Fibroblast of lung (primary cell): ENCODE measurements at regions not wholly inside any gene's neighbourhood (a gene's known extent, or its start where the extent isn't known, plus 50 kb on each side); places are given as distances from the start of the nearest gene placed in this dataset.

Source experiments
- DNase-seq, 2 donors: peaks; one replicate each; pipeline versions ENCODE4 v3.0.0 to v3.0.0-alpha.2; 2010; ENCODE audit warnings: low read depth in 2 of 2
- H2AFZ ChIP-seq: 2 replicates; pipeline ENCODE4 v1.5.1; 2012; ENCODE audit warnings: low read length, control low read depth, inconsistent platforms
- H3K27ac ChIP-seq: 2 replicates; pipeline ENCODE4 v1.5.1; 2011; ENCODE audit warnings: low read length, control low read depth; ENCODE audit not compliant: insufficient read depth
- H3K27me3 ChIP-seq: 2 replicates; pipeline ENCODE4 v1.5.1; 2011; ENCODE audit warnings: mild to moderate bottlenecking, low read length; ENCODE audit not compliant: control insufficient read depth, insufficient read depth
- H3K36me3 ChIP-seq: 2 replicates; pipeline ENCODE4 v1.5.1; 2011; ENCODE audit warnings: low read length; ENCODE audit not compliant: control insufficient read depth, insufficient read depth
- H3K4me1 ChIP-seq: 2 replicates; pipeline ENCODE4 v1.5.1; 2011; ENCODE audit warnings: low read length; ENCODE audit not compliant: control insufficient read depth, insufficient read depth; ENCODE audit errors: extremely low read depth
- H3K4me2 ChIP-seq: 2 replicates; pipeline ENCODE4 v1.5.1; 2011; ENCODE audit warnings: low read length, control low read depth; ENCODE audit not compliant: insufficient read depth; ENCODE audit errors: extremely low read depth
- H3K4me3 ChIP-seq, 4 experiments: fragments of 200-600 bp in 1 of 4; sonication (generic) in 1 of 4; replicated peaks in 1 of 4; 2 replicates each; pipeline ENCODE4 v1.5.1; 2011 to 2016; ENCODE audit warnings: low read length in 4 of 4, low read depth in 3 of 4, mild to moderate bottlenecking in 3 of 4, control low read depth in 2 of 4, inconsistent platforms in 1 of 4, mixed read lengths in 1 of 4; ENCODE audit not compliant: insufficient read depth in 1 of 4; ENCODE audit errors: control extremely low read depth in 1 of 4
- H3K79me2 ChIP-seq: 2 replicates; pipeline ENCODE4 v1.5.1; 2012; ENCODE audit warnings: mild to moderate bottlenecking, low read length, inconsistent platforms; ENCODE audit not compliant: control insufficient read depth, insufficient read depth
- H3K9ac ChIP-seq: 2 replicates; pipeline ENCODE4 v1.5.1; 2011; ENCODE audit warnings: mild to moderate bottlenecking, low read length, control low read depth; ENCODE audit not compliant: insufficient read depth
- H3K9me3 ChIP-seq: 2 replicates; pipeline ENCODE4 v1.5.1; 2012; ENCODE audit warnings: low read depth, low read length; ENCODE audit not compliant: control insufficient read depth, insufficient read depth
- H4K20me1 ChIP-seq: 2 replicates; pipeline ENCODE4 v1.5.1; 2011; ENCODE audit warnings: low read length; ENCODE audit not compliant: control insufficient read depth, insufficient read depth; ENCODE audit errors: extremely low read depth
- EZH2 ChIP-seq: IDR thresholded peaks from 2 replicates; pipeline ENCODE4 v1.5.1; 2012; ENCODE audit warnings: low read length, control low read depth, mild to moderate bottlenecking; ENCODE audit errors: missing control alignments
- TF ChIP-seq, protein P1 (sequence below), 2 donors: IDR thresholded peaks in 1 of 2; conservative IDR thresholded peaks in 1 of 2; 1 replicate in 1 of 2; 2 replicates in 1 of 2; pipeline ENCODE4 v1.5.1; 2011 to 2012; ENCODE audit warnings: low read length in 2 of 2, control low read depth in 1 of 2, inconsistent platforms in 1 of 2, low read depth in 1 of 2, mild to moderate bottlenecking in 1 of 2

- Histone ChIP-seq H3K4me2 (peak overlapping the region; percentile 60), H3K9me3 (no peaks in the 10 kb centered on the region), H4K20me1 (no peaks in the 10 kb centered on the region), H3K4me3 (no peak overlapping the region), H3K9ac (no peak overlapping the region), H3K36me3 (no peaks in the 10 kb centered on the region), H3K79me2 (no peaks in the 10 kb centered on the region), H3K4me1 (peaks cover 12% of the 10 kb centered on the region), H2AFZ (peak overlapping the region; percentile 15), H3K27me3 (no peaks in the 10 kb centered on the region), H3K27ac (peak overlapping the region; percentile 71)
- TF ChIP-seq, protein P1, sequence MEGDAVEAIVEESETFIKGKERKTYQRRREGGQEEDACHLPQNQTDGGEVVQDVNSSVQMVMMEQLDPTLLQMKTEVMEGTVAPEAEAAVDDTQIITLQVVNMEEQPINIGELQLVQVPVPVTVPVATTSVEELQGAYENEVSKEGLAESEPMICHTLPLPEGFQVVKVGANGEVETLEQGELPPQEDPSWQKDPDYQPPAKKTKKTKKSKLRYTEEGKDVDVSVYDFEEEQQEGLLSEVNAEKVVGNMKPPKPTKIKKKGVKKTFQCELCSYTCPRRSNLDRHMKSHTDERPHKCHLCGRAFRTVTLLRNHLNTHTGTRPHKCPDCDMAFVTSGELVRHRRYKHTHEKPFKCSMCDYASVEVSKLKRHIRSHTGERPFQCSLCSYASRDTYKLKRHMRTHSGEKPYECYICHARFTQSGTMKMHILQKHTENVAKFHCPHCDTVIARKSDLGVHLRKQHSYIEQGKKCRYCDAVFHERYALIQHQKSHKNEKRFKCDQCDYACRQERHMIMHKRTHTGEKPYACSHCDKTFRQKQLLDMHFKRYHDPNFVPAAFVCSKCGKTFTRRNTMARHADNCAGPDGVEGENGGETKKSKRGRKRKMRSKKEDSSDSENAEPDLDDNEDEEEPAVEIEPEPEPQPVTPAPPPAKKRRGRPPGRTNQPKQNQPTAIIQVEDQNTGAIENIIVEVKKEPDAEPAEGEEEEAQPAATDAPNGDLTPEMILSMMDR (conservative IDR thresholded peaks at IDR 0.05 in 1 of 2, IDR thresholded peaks at IDR 0.05 in 1 of 2; ENCODE audit: low read depth in 1 of 2, low read length in 2 of 2) = no peak
- no peak for TF ChIP-seq EZH2
- no peak for DNase-seq
These were observed 338.0 kb downstream of the OSR1 start for GRCh38 chr2:19020144-19021099.

GRCh38 chr2:19009510-19009909 lies 348.9 kb downstream of the OSR1 start:
- H3K4me3 ChIP-seq = no peak overlapping the region
- no peak overlapping the region for H3K27ac ChIP-seq
- H3K4me2 ChIP-seq = no peak overlapping the region
- no peaks in the 10 kb centered on the region for H3K36me3 ChIP-seq
- H3K79me2 ChIP-seq = no peaks in the 10 kb centered on the region
- TF ChIP-seq, protein P1 (conservative IDR thresholded peaks at IDR 0.05 in 1 of 2, IDR thresholded peaks at IDR 0.05 in 1 of 2; ENCODE audit: low read depth in 1 of 2, low read length in 2 of 2) = no peak
- no peak for TF ChIP-seq EZH2
- H3K9ac ChIP-seq = no peak overlapping the region
- no peaks in the 10 kb centered on the region for H3K4me1 ChIP-seq
- H4K20me1 ChIP-seq = no peaks in the 10 kb centered on the region
- no peaks in the 10 kb centered on the region for H3K9me3 ChIP-seq
- no peaks in the 10 kb centered on the region for H3K27me3 ChIP-seq
- H2AFZ ChIP-seq = no peak overlapping the region
- peak in 1 of 2 donors; percentile 64 for DNase-seq

GRCh38 chr2:19003554-19003953 lies 354.9 kb downstream of the OSR1 start:
- TF ChIP-seq, protein P1 (conservative IDR thresholded peaks at IDR 0.05 in 1 of 2, IDR thresholded peaks at IDR 0.05 in 1 of 2; ENCODE audit: low read depth in 1 of 2, low read length in 2 of 2) = no peak
- no peak for TF ChIP-seq EZH2
- Histone ChIP-seq H3K79me2 (no peaks in the 10 kb centered on the region), H3K9ac (no peak overlapping the region), H3K9me3 (no peaks in the 10 kb centered on the region), H3K4me1 (no peaks in the 10 kb centered on the region), H2AFZ (no peak overlapping the region), H4K20me1 (no peaks in the 10 kb centered on the region), H3K4me3 (no peak overlapping the region), H3K27me3 (no peaks in the 10 kb centered on the region), H3K36me3 (no peaks in the 10 kb centered on the region), H3K27ac (no peak overlapping the region), H3K4me2 (no peak overlapping the region)
- no peak for DNase-seq
